A673 (cell line): ENCODE measurements at regions not wholly inside any gene's neighbourhood (a gene's known extent, or its start where the extent isn't known, plus 50 kb on each side); places are given as distances from the start of the nearest gene placed in this dataset.

Source experiments
- CTCF ChIP-seq: fragments of 300-800, 200-600 bp; sonication (generic); conservative IDR thresholded peaks from 2 replicates; pipeline ENCODE4 v1.5.1; 2017; ENCODE audit warnings: low read depth, mild to moderate bottlenecking, antibody characterized with exemption, low read length, moderate library complexity, mixed read lengths
- EZH2 ChIP-seq: fragments of 200-600 bp; sonication (generic); IDR thresholded peaks from 2 replicates; pipeline ENCODE4 v1.6.1; 2017; ENCODE audit warnings: borderline replicate concordance, low read depth, mild to moderate bottlenecking, mixed read lengths, antibody characterized with exemption, low read length; ENCODE audit not compliant: poor library complexity, severe bottlenecking

- TF ChIP-seq CTCF: no peak
- TF ChIP-seq EZH2: no peak
Observed at GRCh38 chr12:20039562-20039961, 328.8 kb upstream of the PDE3A start.
